ENCODE measurements at regions not wholly inside any gene's neighbourhood (a gene's known extent, or its start where the extent isn't known, plus 50 kb on each side); places are given as distances from the start of the nearest gene placed in this dataset.

DNA sequence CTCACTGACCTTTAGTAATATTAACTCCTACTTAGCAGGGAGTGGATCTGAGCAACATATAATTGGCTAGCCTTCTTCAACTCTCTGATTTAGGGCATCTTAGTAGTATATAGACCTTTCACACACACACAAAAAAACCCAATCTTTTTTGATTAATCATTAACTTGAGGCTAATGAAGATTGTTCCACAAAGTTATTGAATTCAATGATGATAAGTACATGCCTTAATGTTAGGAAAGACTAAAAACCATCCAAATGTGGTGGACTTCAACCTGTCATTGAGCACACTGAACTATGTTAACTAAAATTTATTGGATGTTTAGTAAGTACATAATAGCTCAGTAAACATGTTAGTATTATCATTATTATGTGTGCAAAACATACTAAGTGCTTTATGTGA is 179.4 kb upstream of the SLC25A13 start:
- TF ChIP-seq ZFP30 (CRISPR knock-in tag; IDR thresholded peaks at IDR 0.05) = no peak
- no peak for TF ChIP-seq ZFP3 (CRISPR knock-in tag; IDR thresholded peaks at IDR 0.05)
- TF ChIP-seq, protein P1, sequence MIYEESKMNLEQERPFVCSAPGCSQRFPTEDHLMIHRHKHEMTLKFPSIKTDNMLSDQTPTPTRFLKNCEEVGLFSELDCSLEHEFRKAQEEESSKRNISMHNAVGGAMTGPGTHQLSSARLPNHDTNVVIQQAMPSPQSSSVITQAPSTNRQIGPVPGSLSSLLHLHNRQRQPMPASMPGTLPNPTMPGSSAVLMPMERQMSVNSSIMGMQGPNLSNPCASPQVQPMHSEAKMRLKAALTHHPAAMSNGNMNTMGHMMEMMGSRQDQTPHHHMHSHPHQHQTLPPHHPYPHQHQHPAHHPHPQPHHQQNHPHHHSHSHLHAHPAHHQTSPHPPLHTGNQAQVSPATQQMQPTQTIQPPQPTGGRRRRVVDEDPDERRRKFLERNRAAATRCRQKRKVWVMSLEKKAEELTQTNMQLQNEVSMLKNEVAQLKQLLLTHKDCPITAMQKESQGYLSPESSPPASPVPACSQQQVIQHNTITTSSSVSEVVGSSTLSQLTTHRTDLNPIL (CRISPR knock-in tag; IDR thresholded peaks at IDR 0.05; ENCODE audit: low read depth) = no peak
- no peak for TF ChIP-seq ZNF565 (CRISPR knock-in tag; conservative IDR thresholded peaks at IDR 0.05; ENCODE audit: low read depth)
- TF ChIP-seq ARNTL (CRISPR knock-in tag; IDR thresholded peaks at IDR 0.05; ENCODE audit: borderline replicate concordance, low read depth) = no peak
